GM21717 (cell line): ENCODE measurements at regions not wholly inside any gene's neighbourhood (a gene's known extent, or its start where the extent isn't known, plus 50 kb on each side); places are given as distances from the start of the nearest gene placed in this dataset.

ENCODE experiments used
- ATAC-seq: cut with Tn5 transposase; IDR thresholded peaks from one replicate; pipeline ENCODE4 v1.9.1; 2021; ENCODE audit warnings: mild to moderate bottlenecking, moderate library complexity; ENCODE audit not compliant: unreplicated experiment

DNA sequence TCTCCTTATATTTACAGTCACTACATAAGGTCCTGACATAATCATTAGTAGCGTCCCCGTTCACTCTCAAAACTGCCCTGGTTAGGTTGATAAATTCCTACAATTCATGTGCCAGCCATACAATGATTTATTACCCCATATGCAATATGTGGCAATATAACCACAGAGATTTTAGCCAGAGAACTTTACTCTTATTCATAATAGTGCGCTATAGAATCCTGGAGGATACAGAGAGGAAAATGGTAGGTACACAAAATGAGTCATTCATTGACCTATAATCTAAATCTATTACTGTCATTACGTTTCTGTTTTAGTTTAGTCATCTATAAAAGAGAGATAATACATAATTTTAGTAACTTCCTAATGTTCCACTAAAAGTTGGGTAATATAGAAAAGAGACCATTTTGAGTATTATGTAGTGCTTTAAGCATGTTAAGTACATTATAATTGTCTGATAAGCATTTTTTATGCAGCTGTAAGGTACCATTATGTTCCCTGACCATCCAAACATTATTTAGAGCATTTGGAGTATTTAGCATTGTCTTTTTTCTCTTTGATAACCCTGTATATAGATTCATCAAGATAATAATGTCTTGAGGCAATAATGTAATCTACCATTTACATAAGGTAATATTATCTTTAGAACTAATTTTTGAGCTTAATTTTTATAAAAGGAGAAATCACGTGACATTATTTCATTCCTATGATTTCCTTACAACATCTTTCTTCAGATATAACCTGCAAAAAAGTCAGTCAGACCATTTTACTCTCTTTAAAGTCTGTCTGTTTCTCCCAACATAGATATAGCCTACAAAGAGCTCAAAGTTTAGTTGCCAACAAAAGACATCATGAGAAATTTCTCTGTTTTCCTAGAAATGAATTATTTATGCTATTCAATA lies 655.5 kb upstream of the ZNF608 start:
- no peak for ATAC-seq

- no peak for ATAC-seq
Observed at GRCh38 chr5:125402787-125403186, 656.3 kb upstream of the ZNF608 start.

DNA sequence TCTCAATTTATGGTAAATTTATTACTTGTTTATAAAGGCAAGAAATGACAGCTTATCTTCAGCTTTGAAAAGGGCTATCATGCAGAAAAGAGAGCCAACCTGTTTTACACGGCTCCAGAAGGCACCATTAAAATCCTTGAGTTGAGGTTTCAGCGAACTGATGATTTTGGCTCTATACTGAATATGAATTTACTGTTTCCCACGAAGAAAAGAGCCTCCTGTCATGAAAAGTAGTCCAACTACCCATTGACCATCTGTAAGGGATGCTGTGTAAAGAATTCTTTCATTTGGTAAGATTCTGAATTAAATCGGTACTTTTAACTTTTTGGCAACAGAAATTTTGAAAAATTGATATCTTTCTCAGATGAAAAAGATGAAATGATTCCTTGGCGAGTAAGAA lies 657.6 kb upstream of the ZNF608 start:
- ATAC-seq = no peak

DNA sequence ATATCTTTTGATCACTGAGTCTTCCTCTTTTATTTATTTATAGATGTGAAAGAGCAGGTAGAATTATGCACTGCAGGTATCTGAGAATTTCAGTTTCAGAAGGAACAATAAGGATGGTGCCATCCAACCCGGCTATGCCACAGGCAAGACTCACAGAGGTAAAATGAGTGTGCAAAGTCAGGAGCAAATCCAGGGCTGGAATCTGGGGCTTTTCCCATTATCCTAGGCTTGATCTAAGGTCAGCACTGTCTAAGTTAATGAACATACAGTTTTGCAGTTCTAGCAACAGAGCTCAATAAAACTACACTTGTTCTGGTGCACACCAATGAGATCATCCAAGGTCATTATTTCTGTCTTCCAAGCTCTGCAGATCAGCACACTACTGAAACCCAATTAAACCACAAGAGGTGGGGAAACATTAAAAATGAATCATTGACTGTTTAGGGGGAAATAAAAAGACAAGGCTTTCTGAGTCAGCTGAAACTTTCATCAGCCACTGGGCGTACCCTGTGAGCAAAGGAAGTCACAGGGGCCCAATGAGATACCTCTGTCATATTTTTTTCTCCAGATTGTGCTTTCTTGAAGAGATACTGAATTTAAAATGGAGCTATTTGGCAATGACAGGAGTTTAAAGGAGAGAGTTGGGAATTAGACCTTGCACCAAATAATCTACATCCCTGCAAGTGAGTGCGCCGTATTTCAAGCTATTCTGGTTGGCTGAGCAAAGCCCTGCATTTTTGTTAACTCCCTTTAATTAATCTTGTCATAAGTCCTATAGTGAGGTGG lies 662.2 kb upstream of the ZNF608 start:
- ATAC-seq = peak; percentile 40

DNA sequence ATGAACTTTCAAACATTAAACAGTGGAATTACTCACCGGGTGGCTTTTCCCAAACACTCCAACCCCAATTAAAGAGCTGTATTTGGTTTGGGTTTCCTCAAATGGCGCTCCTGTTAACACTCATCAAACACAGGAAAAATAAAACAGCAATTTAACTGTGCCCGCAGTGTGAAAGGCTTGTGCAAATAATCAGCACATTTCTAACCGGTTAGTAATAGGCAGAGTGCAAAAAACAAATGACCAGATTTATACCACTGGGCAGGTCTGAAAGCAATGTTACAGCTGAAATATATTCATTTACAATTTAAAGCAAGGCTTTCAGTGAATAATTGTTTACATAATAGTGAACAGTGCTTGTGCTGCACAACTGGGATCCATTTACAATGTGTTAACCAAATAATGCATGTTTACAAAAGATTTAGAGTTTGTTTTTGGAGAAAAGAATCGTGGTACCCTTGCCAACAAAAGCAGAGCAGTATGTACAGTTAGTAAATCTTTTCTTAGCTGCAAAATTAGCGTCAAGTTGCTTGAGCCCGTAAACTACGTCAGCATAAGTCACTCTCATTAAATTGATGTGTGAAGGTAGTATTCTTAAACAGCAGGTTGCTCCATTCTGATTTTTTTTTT lies 662.9 kb upstream of the ZNF608 start:
- no peak for ATAC-seq

GRCh38 chr5:125409861-125410536 lies 663.6 kb upstream of the ZNF608 start:
- no peak for ATAC-seq

DNA sequence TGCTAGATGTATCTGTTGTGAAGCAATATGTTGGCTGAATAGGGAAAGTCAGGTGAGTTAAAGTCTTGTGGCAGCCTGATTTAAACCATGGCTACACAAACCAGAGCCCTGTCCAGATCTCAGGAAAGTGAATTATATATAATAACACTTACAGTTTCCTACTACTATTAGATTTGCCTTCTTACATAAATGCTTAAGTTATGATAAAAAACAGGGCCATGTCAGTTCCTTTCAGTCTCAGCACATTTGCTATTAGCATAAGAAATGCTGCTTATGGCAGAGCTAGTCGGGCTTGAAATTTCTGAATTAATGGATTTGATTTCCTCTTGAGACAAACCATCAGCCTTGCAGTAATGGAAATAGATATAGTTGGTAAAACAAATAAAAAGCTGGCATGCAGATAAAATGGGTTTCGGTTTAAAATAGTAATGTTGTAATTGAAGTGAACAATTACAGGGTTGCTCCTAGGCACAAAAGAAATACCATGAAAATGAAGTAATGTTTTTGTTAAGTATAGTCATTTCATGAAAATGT lies 664.2 kb upstream of the ZNF608 start:
- no peak for ATAC-seq

DNA sequence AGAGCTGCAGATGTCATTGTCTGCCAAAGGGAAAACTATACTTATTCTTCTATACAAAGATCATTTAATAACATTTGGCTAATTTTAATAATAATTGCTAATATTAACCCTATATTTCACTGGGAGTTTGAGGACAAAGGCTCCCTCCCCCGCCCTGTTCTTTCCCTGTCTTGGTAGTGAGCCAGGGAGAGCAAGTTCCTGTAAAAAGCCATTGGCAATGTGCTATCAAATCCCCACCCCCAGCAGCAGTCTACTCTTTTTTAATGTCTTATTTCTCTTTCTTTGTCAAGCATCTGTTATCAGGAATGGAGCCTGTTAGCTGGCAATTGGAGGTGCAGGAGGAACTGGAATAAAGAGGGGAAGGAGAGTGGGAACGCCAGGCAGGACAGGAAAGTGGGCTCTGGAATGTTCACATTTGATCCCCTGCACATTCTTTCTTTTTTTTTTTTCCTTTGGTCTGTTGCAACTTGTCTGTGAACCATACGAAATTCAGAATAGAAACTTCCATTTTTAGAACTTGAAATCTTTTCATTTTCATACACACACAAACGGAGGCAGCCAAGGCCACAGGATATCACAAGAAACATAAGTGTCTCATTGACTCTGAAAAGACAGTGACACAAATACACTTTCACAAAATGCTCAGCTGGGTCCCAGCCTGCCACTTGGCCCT lies 664.8 kb upstream of the ZNF608 start:
- ATAC-seq = peak; percentile 65

DNA sequence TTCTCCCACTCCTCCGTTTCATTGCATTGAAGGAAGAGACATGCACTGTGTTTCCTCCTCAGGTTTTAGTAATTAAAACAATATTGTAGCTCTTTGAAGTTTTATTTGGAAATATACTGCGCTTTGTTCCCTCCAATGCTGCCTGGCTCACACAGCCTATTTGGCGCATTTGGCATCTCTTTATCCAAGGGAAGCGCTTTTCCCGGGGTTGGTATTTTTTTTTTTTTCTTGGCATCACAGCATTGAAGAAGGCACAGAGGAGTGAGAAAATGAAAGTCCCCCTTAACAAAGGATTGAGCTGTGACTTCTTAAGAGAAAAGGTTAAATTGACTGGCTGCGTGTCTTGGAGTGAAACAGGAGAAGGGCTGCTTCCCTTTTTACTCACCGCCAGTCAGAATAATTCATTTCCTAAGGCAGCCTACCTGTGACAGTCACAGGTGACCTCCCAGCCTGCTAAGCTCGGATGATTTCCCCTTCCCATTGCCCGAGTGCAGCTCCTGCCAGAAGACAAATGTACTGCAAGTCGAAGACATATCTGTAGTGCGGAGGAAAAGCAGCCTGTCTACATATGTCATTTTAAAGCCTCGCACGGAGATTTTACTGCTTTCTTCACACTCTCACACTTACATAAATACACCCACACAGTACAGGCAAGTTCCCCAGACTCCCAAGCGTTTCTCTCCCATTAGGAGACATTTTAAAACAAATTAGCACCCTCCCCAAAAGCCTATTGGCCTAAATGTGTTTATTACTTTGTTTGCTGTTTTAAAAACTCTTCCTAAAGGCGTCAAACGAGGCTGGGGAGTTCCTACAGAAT lies 665.5 kb upstream of the ZNF608 start:
- ATAC-seq = peak; percentile 74

- ATAC-seq = peak; percentile 36
Observed at GRCh38 chr5:125412561-125413495, 666.4 kb upstream of the ZNF608 start.

- ATAC-seq = no peak
Observed at GRCh38 chr5:125413496-125414274, 667.2 kb upstream of the ZNF608 start.

- ATAC-seq = no peak
Observed at GRCh38 chr5:125415126-125415525, 668.7 kb upstream of the ZNF608 start.

GRCh38 chr5:125416055-125416454 lies 669.6 kb upstream of the ZNF608 start:
- ATAC-seq = no peak

GRCh38 chr5:125421006-125421405 lies 674.6 kb upstream of the ZNF608 start:
- ATAC-seq = no peak

DNA sequence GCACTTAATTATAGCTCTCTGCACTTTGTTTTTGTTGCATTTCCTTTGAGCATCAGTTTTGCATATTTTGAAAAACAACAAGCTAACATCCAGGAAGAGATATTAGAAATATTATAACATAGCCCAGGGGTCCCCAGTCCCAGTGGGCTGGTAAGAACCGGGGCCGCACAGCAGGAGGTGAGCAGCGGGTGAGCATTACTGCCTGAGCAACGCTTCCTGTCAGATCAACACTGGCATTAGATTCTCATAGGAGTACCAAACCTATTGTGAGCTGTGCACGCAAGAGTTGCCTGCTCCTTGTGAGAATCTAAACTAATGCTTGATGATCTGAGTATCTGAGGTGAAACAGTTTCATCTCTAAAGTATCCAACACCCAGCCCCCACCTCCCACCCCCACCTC lies 675.9 kb upstream of the ZNF608 start:
- no peak for ATAC-seq

DNA sequence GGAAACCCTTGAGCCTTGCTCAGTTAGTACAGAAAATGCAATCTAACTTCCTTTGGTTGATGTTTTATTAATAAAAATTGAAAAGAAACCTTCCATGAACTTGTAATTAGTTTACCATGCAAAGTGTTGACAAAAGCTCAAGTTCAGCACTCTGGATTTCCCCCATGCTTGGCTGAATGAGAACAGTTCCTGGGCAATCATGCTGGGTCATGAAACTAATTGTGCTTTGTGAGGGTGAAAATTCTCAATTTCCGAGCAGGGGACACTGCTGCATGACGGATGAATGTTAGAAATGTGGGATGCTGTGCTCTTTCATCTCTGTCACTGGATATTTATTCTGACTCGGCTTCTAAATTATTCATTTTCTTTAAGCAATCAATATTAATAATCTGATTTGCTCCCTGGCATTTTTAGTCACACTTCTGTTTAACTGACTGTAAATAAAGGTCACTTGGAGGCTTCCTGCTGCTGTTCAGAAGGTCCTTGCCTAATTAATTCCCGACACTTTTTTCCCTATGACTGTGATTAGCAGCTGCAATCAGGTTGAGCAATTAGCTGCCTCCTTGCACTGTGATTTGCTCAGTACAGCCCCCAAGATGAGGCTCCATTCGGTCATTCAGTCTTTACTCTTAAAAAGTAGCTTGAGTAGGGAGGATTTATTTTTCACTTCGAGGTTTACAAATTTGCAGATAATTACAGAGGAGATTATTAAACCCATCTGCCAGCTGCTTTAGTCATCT lies 678.1 kb upstream of the ZNF608 start:
- ATAC-seq = no peak

DNA sequence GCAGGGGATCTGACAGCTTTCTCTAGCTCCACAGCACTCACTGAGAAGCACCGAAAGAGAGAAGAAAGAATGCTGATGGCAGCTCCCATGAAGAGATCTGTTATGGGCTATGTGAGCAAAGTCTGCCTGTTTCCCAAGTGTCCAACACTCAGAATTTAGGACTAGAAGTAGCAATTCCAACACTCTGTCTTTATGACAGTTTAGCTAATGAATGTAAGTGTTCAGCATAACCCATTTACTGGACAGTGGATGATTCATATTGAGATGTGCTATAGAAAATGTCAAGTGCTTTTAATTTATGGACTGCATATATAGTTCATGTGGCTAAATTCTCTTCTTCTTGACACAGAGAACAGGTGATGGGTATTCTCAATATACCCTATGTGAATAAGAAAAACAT lies 683.1 kb upstream of the ZNF608 start:
- ATAC-seq = no peak
